Retinal pigment epithelial cell (primary cell): ENCODE measurements at regions not wholly inside any gene's neighbourhood (a gene's known extent, or its start where the extent isn't known, plus 50 kb on each side); places are given as distances from the start of the nearest gene placed in this dataset.

ENCODE experiments used
- DNase-seq: peaks from one replicate; pipeline ENCODE4 v3.0.0-alpha.2; 2010; ENCODE audit warnings: low read depth
- H3K4me3 ChIP-seq: 2 replicates; pipeline ENCODE4 v1.5.1; 2011; ENCODE audit warnings: mild to moderate bottlenecking, low read length, control low read depth, moderate library complexity
- CTCF ChIP-seq: conservative IDR thresholded peaks from 2 replicates; pipeline ENCODE4 v1.5.1; 2011; ENCODE audit warnings: low read depth, low read length, control low read depth, inconsistent platforms

GRCh38 chr17:13085578-13085977 is 67.8 kb upstream of the ELAC2 start:
- DNase-seq = no peak
- no peak for TF ChIP-seq CTCF
- H3K4me3 ChIP-seq = no peak overlapping the region

- TF ChIP-seq CTCF = no peak
- H3K4me3 ChIP-seq = no peak overlapping the region
- DNase-seq = no peak
These were observed 66.6 kb upstream of the ELAC2 start for GRCh38 chr17:13084420-13084819.

GRCh38 chr17:13078591-13079385 is 61.0 kb upstream of the ELAC2 start:
- no peak for DNase-seq
- H3K4me3 ChIP-seq = no peak overlapping the region
- TF ChIP-seq CTCF = no peak

GRCh38 chr17:13076905-13077304 is 59.1 kb upstream of the ELAC2 start:
- no peak for TF ChIP-seq CTCF
- DNase-seq = no peak
- H3K4me3 ChIP-seq = no peak overlapping the region

GRCh38 chr17:13074026-13074425 is 56.2 kb upstream of the ELAC2 start:
- no peak overlapping the region for H3K4me3 ChIP-seq
- DNase-seq = no peak
- TF ChIP-seq CTCF = no peak

- no peak for TF ChIP-seq CTCF
- no peak for DNase-seq
- no peak overlapping the region for H3K4me3 ChIP-seq
These were observed 55.2 kb upstream of the ELAC2 start for GRCh38 chr17:13073018-13073417.

- DNase-seq = no peak
- H3K4me3 ChIP-seq = no peak overlapping the region
- TF ChIP-seq CTCF = no peak
These were observed 52.9 kb upstream of the ELAC2 start for GRCh38 chr17:13070732-13071131.
